NCI-H128 (cell line): ENCODE measurements at regions not wholly inside any gene's neighbourhood (a gene's known extent, or its start where the extent isn't known, plus 50 kb on each side); places are given as distances from the start of the nearest gene placed in this dataset.

Source experiments
- DNase-seq: peaks from one replicate; lab custom pipeline; 2025; ENCODE audit not compliant: unreplicated experiment; lab: John Stamatoyannopoulos, UW

DNA sequence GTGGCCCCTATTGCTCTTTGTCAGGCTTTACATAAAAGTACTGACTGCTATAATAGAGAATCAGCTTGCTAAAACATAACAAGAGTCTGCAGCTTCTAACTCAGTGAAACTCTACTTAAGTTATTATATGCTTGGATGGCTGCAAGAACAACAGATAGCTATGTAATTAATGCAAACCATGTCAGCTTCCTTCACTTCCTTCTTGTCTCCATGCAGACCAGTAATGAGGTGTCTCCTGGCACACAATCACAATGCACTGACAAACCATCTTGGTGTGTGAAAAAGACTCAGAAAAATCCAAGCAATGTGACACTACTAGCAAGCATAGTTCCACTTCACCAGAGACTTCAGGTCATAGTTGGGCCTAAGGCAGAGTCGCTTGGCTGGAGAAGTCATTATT, 2068.9 kb upstream of the PIK3C3 start:
- DNase-seq, result no peak

GRCh38 chr18:39872651-39873050, 2082.4 kb upstream of the PIK3C3 start:
- peak; percentile 32 for DNase-seq

GRCh38 chr18:39871961-39872360, 2083.1 kb upstream of the PIK3C3 start:
- DNase-seq, result no peak

GRCh38 chr18:39870591-39870990, 2084.4 kb upstream of the PIK3C3 start:
- no peak for DNase-seq

- DNase-seq, result no peak
Measured at GRCh38 chr18:39863916-39864315, 2091.1 kb upstream of the PIK3C3 start.

DNA sequence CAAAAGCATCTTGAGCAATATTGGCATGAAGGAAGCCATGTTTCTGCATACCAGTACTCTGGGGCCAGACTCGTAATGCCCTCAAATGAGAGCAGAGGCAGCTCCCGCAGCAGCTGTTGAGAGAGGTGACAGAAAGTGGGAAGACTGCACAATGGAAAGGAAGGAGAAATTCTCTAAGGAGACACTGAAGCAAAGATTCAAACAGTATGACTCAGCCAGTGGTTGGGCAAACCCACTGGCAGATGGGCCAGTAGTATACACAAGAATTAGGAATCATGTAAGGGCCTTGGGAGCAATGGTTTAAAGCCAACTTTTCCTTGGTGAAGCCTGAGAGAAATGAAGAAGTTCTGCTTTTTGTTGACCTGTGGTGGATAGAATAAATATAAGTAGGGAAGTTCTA, 2092.7 kb upstream of the PIK3C3 start:
- no peak for DNase-seq

DNA sequence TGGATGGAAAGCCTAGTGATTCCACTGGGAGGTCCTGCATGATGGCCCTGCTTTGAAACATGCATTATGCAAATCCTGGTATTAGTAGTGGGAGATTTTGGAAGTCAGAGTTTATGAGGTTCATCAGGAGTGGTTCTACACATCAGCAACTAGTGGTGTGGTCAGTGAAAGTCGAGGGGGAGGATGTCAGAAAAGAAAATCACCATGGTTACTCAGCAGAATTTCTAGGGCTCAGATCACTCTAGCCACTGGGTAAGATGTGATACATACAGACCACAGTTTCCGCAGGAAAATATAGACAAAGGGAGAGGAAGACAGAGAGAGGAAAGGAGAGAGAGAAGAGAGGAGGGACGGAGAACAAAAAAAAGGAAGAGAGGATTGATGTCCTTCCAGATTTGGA, 2100.7 kb upstream of the PIK3C3 start:
- DNase-seq, result no peak

- no peak for DNase-seq
Measured at GRCh38 chr18:39846265-39846664, 2108.8 kb upstream of the PIK3C3 start.

- no peak for DNase-seq
Measured at GRCh38 chr18:39845631-39846030, 2109.4 kb upstream of the PIK3C3 start.

DNA sequence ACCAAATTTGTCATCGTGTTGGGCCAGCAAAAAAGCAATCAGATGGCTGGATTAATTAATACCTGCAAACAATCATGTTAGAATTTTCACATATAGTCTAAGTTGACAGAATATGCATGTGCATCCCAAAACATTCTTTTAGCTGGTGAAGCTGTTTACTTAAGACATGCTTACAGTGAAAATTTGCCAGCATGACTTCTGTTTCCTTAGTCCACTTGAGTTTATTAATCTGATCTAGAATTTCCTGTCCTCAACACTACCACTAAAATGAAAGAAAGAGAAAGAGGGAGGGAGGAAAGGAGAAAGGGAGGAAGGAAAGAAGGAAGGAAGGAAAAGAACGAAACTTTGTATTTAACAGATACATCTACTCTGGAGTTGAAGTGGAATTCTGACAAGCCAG, 2109.9 kb upstream of the PIK3C3 start:
- DNase-seq, result no peak

DNA sequence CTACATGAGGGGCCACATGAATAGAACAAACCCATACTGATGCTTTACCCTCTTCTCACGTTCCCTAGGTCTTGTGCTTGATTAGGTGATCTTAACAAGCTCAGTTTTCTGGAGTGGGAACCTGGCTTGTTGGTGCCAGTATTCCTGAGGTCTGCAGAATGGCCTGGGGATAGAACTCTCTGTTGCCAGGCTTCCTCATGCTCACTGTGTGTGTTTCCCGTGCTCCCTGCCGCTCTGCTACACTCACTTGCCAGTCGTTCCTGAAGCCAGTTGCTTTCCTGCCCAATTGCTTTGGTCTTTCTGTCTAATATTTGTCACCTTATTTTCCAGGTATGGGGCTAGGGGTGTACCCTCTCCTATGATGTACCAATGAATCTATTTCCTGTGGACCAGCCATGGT, 2111.5 kb upstream of the PIK3C3 start:
- no peak for DNase-seq

DNA sequence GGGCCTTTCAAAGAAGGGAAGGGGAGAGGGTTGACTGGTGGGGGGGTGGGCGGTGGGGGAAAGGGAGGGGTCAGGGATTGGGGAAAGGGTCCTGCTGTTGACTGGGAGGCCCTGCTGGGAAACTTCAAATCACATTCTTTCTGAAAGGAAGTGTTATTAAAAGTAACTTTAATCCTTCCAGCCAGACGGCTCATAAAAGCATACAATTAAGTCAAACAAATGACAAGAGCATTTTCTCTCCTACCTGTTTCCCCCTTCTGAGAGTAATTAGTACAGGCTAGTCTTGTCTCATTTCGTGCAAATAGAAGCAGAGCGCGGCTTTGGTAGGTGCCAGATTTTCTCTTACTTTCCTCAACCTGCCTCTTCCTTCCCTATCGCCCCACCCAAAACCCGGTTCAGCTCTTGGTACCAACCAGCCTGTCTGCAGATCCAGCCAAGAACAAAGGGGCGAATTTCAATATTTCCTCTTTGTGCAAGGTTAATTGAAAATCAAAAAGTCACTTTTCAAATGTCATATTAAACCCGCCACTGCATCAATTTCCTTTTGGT, 2112.6 kb upstream of the PIK3C3 start:
- no peak for DNase-seq

DNA sequence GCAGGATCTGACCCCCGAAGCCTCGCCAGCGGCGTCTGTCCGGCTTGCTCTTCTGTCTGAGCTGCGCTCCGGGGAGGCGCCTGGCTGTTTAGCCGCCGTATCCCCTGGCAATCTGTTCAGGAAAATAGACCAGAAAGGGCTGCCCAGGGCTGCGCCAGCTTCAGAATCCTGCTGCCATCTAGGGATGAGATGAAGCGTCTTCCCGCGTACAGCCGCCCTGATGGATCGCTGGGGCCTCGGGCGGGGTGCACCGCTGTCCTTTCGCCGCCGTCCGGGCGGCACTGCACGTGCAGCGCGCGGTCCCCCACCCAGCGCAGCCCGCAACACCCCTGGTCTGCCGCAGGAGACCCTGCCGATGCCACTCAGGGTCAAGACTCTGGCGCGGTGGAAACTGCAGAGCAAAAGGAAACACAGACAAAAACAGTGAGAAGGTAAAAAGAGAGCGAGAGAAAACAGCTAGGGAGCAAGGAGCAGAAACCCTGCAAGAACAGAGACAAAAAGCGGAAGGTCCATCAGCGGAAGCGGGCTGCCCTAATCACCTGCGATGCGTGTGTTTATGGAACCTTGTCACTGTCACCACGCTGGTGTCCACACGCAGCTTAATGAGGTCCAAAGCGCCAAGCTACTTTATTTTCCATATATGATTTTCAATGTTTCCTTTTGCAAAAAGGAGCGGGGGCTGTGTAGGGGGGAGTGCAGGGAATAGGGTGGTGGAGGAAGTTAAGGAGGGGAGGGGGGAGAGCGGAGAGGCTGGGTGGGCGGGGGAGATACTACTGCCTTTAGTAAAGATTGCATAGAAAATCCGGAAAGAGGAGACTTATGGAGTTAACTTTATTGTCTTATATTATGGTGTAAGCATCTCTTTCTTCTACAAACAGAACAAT, 2113.3 kb upstream of the PIK3C3 start:
- DNase-seq, result peak; percentile 58

DNA sequence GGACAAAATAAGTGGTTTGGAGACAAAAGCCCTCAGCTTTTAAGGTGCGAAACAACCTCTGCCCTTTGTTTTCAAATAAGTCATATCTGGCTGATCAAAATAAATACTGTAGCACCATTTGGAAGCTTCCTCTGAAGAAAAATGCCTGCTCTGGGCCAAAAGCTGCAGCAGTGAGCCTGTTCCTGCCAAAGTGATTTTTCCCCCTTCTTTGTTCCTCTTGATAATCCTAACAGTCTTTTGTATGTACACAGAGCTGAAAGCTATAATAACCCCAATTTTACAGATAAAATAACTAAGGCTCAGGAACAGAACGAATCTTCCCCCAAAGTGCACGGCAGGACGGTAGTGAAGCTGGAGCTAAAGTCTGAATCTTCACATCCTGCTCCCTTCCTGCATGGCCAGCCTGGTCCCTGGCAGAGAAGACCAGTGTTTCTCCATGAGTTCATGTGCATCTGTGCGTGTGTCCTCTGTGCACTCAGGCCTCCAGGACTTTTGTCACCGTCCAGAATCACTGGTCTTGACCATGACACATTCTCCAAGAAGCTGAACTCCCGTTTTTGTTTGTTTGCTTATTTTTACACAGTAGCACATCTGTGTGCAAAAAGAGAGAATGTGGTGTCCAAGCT, 2114.1 kb upstream of the PIK3C3 start:
- no peak for DNase-seq

DNA sequence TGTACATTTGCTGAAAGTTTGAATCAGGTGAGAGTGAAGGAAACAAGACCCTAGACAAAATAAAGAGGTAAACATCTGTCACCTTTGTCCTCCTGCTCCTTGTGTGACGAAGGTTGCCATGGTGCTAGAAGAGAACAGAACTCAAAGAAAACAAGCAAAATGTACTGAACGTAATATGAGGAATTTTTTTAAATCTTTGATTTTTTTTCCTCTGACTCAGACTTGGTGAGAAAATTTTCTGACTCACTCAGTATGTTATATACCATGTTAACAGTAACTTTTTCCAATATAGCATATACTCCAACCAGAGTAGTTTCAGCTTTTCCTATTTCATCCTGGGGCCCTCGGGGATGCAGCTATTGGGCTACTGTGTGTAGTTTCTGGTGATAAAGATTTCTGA, 2114.6 kb upstream of the PIK3C3 start:
- DNase-seq, result no peak

DNA sequence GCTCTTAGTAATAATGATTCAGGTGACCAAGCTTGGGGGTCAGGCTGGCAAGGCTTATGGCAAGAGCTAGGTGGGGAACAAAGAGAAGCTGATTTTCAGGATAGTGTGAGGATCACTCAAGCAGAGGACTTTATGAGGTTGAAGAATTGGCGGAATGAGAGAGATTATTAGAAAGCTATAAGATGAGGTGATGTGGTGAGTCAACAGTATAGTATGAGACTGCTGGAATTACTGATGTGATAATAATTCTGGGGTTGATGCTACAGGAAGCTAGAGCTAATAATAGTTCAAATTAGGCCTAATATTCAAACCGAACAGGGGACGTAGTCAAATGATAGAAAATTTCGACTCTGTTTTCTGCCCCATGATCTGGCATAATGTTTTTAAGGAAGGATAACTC, 2115.3 kb upstream of the PIK3C3 start:
- DNase-seq, result no peak

DNA sequence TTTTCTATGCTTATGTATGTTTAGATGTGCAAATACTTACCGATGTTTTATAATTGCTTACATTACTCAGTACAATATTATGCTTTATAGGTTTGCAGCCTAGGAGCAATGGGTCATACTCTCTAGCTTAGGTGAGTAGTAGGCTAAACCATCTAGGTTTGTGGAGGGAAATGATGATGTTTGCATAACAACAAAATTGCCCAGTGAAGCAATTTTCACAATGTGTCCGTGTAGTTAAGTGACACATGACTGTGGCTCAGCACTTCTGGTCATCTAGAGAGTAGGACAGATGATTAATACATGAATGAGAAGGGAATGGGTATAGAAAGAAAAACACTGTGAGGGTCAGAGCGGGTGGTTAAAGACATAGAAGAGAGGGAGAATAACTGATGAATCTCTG, 2116.2 kb upstream of the PIK3C3 start:
- DNase-seq, result no peak

DNA sequence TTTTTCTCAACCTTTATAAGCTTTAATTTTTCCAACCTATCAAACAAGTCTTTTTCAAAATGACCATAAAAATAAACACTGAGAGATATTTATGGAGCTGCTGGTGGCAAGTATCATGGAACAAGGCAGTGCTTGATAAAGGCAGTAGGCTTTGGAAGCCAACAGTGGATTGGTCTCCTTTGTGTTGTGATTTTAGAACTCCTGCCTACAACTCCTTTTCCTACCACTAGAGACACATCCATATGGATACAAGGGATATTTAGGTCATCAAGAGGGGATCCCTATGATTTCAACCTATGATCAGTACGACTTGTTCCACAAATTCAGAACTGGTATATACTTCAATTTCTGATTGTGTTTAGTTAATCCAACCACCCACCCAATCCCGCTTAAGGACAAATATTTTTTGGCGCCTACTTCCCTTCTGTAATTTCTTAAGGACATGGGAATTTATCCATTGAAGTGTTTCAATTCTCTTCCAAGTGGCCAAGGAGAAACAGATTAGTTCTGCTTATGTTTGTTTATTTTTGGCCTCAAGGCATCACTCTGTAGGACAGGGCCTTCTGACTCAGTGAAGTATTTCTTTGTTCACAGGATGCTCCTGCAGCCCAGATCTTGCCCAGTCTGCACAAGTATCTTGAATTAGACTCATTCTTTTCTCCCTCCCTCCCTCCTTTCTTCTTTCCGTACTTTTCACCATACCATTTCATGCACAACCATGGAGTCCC, 2119.6 kb upstream of the PIK3C3 start:
- DNase-seq, result no peak

DNA sequence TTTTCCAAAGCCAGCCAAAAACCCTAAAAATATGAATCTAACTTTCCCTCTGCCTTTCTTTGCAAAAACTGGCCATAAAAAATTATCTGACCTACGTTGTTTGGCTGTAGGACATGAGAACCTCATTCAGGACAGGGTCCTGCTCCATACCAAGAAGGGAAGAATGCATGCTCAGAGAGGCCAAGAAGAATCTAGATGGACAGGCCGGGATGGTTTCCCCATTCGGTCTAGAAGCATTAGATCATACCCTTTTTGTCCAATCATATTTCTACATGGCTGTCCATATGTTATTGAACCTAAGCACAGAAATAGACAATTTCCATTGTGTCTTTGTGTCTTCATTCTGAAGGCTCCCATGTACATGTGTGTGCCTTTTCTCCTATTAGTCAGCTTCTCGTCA, 2120.4 kb upstream of the PIK3C3 start:
- DNase-seq, result no peak

DNA sequence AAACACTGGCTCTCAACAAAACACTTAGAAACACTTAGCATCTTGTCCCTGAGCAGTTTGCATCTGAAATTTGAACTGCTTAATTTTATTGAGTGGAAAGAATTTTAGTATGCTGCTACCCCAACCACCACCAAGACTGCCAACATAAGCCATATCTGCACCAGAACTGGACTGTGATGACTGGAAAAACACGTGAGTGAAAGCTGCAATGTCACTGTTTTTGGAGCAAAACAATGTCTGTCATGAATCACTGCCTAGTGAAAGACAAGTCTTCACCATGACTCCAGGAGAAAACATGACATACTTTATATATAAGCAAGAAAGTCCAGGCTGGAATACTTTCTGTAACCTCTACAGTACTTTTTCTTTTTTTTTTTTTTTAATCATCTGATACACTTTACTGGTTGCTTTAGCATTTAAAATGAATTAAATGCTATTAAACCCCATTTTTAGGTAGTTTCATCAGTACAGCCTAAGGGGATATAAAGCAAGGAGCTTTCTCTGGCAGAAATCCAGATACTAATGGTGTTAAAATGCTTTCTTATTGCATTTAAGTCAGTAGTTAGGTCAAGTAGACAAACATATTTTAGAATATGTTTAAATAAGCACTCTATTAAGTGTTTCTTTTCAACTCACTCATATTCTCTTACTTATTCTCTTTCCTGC, 2129.4 kb upstream of the PIK3C3 start:
- DNase-seq, result no peak

- DNase-seq, result peak; percentile 42
Measured at GRCh38 chr18:39806525-39806924, 2148.5 kb upstream of the PIK3C3 start.
